SH-SY5Y (cell line): ENCODE measurements at regions not wholly inside any gene's neighbourhood (a gene's known extent, or its start where the extent isn't known, plus 50 kb on each side); places are given as distances from the start of the nearest gene placed in this dataset.

Experiments used
- GATA2 ChIP-seq: IDR thresholded peaks from 2 replicates; pipeline ENCODE4 v1.6.1; 2011; ENCODE audit warnings: mild to moderate bottlenecking, low read depth, low read length
- GATA3 ChIP-seq: IDR thresholded peaks from 2 replicates; pipeline ENCODE4 v1.6.1; 2011; ENCODE audit warnings: low read depth, mild to moderate bottlenecking, low read length, moderate library complexity

DNA sequence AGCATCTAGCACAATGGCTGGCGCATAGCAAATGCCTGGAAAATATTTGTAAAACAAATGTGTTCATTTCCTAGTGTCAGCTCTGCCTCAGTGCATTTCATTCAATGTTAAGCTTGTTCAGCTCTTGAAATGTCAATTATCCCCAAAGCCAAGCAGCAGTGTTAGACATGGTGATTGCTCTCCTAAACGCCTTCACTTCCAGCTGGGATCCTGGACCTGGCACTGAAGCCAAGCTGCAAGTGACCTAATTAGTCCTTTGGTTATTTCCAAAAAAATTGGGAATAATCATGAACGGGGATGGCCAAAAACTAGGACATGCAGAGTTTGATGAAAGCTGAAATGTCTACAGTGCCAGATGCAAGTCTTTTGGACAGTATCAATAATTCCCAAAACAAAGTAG lies 54.9 kb upstream of the MDGA2 start:
- TF ChIP-seq GATA2 (no peak), GATA3 (no peak)
